ENCODE measurements at regions not wholly inside any gene's neighbourhood (a gene's known extent, or its start where the extent isn't known, plus 50 kb on each side); places are given as distances from the start of the nearest gene placed in this dataset.

DNA sequence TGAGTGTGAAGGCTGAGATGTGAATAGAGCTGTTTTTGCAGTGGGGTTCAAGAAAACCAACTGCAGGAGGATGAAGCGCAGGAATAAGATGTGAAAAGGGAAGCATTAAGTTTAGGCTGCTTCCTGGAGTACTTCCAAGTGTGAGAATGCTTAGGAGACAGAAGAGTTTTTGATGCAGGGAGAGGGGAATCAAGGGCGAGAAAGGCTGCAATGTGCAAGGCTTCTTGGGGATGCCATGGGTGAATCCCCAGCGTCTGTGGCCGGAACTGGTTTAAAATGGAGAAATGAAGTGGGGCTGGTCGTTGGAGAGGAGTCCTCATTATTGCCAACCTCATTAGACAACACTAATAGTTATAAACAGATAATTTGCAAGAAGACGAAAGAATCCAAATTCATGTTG lies 764.9 kb downstream of the LIG4 start:
- WGBS: 68% methylated on average over 6 of the region's 6 CpGs
- no peak overlapping the region for H3K27ac ChIP-seq

GRCh38 chr13:107447591-107447990 lies 767.7 kb downstream of the LIG4 start:
- WGBS: 86% methylated on average over 4 of the region's 4 CpGs
- H3K4me1 ChIP-seq: no peaks in the 10 kb centered on the region
- no peak for DNase-seq (ENCODE audit: low spot score in 2 of 2)
- H3K27ac ChIP-seq: no peak overlapping the region
- H3K9me3 ChIP-seq: no peaks in the 10 kb centered on the region
- H3K36me3 ChIP-seq: no peaks in the 10 kb centered on the region
- no peak overlapping the region for H3K4me3 ChIP-seq
- TF ChIP-seq POLR2AphosphoS5 (IDR thresholded peaks at IDR 0.05) (no peak), POLR2A (IDR thresholded peaks at IDR 0.05) (no peak), EP300 (IDR thresholded peaks at IDR 0.05) (no peak)
- TF ChIP-seq, protein P1, sequence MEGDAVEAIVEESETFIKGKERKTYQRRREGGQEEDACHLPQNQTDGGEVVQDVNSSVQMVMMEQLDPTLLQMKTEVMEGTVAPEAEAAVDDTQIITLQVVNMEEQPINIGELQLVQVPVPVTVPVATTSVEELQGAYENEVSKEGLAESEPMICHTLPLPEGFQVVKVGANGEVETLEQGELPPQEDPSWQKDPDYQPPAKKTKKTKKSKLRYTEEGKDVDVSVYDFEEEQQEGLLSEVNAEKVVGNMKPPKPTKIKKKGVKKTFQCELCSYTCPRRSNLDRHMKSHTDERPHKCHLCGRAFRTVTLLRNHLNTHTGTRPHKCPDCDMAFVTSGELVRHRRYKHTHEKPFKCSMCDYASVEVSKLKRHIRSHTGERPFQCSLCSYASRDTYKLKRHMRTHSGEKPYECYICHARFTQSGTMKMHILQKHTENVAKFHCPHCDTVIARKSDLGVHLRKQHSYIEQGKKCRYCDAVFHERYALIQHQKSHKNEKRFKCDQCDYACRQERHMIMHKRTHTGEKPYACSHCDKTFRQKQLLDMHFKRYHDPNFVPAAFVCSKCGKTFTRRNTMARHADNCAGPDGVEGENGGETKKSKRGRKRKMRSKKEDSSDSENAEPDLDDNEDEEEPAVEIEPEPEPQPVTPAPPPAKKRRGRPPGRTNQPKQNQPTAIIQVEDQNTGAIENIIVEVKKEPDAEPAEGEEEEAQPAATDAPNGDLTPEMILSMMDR (IDR thresholded peaks at IDR 0.05): no peak
- H3K27me3 ChIP-seq: no peaks in the 10 kb centered on the region

More for the DNA sequence above, 764.9 kb downstream of the LIG4 start:
- H3K27me3 ChIP-seq: no peaks in the 10 kb centered on the region
- TF ChIP-seq POLR2A (IDR thresholded peaks at IDR 0.05): no peak
- TF ChIP-seq, protein P1 (IDR thresholded peaks at IDR 0.05): no peak
- TF ChIP-seq POLR2AphosphoS5 (IDR thresholded peaks at IDR 0.05): no peak
- no peak for TF ChIP-seq EP300 (IDR thresholded peaks at IDR 0.05)
- no peak for DNase-seq (ENCODE audit: low spot score in 2 of 2)
- no peaks in the 10 kb centered on the region for H3K4me1 ChIP-seq
- no peaks in the 10 kb centered on the region for H3K9me3 ChIP-seq
- H3K4me3 ChIP-seq: no peak overlapping the region
- H3K36me3 ChIP-seq: no peaks in the 10 kb centered on the region

GRCh38 chr13:107441279-107441678 lies 774.1 kb downstream of the LIG4 start:
- H3K27me3 ChIP-seq: no peaks in the 10 kb centered on the region
- no peaks in the 10 kb centered on the region for H3K36me3 ChIP-seq
- no peak for DNase-seq (ENCODE audit: low spot score in 2 of 2)
- 82% methylated on average over 3 of the region's 3 CpGs for WGBS
- H3K4me1 ChIP-seq: no peaks in the 10 kb centered on the region
- H3K27ac ChIP-seq: no peak overlapping the region
- H3K4me3 ChIP-seq: no peak overlapping the region
- no peaks in the 10 kb centered on the region for H3K9me3 ChIP-seq
- TF ChIP-seq, protein P1 (IDR thresholded peaks at IDR 0.05): no peak
- TF ChIP-seq EP300 (IDR thresholded peaks at IDR 0.05) (no peak), POLR2AphosphoS5 (IDR thresholded peaks at IDR 0.05) (no peak), POLR2A (IDR thresholded peaks at IDR 0.05) (no peak)

- H3K4me1 ChIP-seq: no peaks in the 10 kb centered on the region
- H3K27me3 ChIP-seq: no peaks in the 10 kb centered on the region
- H3K27ac ChIP-seq: no peak overlapping the region
- no peak overlapping the region for H3K4me3 ChIP-seq
- TF ChIP-seq POLR2AphosphoS5 (IDR thresholded peaks at IDR 0.05): no peak
- TF ChIP-seq EP300 (IDR thresholded peaks at IDR 0.05): no peak
- TF ChIP-seq, protein P1 (IDR thresholded peaks at IDR 0.05): no peak
- TF ChIP-seq POLR2A (IDR thresholded peaks at IDR 0.05): no peak
- no peaks in the 10 kb centered on the region for H3K9me3 ChIP-seq
- H3K36me3 ChIP-seq: no peaks in the 10 kb centered on the region
- WGBS: 57% methylated on average over 1 of the region's 1 CpG
- DNase-seq (ENCODE audit: low spot score in 2 of 2): no peak
Measured at GRCh38 chr13:107438251-107438650, 777.1 kb downstream of the LIG4 start.

DNA sequence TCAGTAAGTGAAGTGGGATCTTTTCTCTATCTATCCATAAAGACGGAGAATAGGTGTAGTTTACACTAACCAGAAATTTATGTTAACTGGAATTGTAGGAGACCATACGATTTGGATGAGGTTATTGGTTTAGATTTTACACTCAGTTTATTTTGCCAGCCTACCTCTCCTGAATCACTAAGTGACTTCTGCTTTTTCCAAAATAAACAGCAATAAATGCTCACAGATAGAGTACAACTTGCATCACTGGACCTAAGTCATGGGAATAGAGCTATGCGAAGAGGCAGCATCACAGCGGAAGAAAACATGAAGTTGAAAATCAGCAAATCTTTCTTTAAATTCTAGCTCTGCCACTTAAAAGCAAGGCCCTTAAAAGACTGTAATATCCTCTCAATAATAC lies 781.0 kb downstream of the LIG4 start:
- Histone ChIP-seq H3K4me3 (no peak overlapping the region), H3K27ac (no peak overlapping the region), H3K27me3 (no peaks in the 10 kb centered on the region), H3K4me1 (no peaks in the 10 kb centered on the region), H3K9me3 (no peaks in the 10 kb centered on the region), H3K36me3 (no peaks in the 10 kb centered on the region)
- TF ChIP-seq, protein P1 (IDR thresholded peaks at IDR 0.05): no peak
- TF ChIP-seq POLR2A (IDR thresholded peaks at IDR 0.05): no peak
- TF ChIP-seq POLR2AphosphoS5 (IDR thresholded peaks at IDR 0.05): no peak
- TF ChIP-seq EP300 (IDR thresholded peaks at IDR 0.05): no peak
- no peak for DNase-seq (ENCODE audit: low spot score in 2 of 2)
- 86% methylated on average over 4 of the region's 4 CpGs for WGBS
